Activated naive CD4-positive, alpha-beta T cell treated with anti-CD3 and anti-CD28 coated beads, Interleukin-2, amount 50 U/mL, for 16 hours (primary cell): ENCODE measurements at regions not wholly inside any gene's neighbourhood (a gene's known extent, or its start where the extent isn't known, plus 50 kb on each side); places are given as distances from the start of the nearest gene placed in this dataset.
"Not testable (repeated sequence)": the region's sequence is repeated elsewhere in the genome, so short reads cannot be mapped to it uniquely, and the experiment has no call there.

Experiments
- DNase-seq: peaks from one replicate; pipeline ENCODE4 v3.0.0-alpha.2; 2020

DNA sequence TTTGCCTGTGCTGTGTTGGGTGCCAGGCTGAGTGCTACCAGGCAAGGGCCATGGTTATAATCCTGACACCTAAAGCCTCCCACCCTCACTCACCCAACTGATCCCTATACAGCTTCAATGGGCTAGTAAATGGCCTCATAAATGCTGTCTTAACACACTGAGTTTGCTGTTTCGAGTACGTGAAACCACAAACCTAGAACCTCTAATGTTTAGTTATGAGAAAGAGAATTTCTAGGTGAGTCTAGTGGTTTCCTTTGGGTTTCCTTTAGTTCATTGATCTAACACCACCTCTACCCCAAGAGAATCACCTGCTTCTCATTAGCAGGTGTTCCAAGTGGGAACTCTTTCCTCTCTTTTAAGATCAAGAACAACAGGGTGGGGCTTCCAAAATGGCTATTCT lies 172.0 kb downstream of the MC4R start:
- no peak for DNase-seq

DNA sequence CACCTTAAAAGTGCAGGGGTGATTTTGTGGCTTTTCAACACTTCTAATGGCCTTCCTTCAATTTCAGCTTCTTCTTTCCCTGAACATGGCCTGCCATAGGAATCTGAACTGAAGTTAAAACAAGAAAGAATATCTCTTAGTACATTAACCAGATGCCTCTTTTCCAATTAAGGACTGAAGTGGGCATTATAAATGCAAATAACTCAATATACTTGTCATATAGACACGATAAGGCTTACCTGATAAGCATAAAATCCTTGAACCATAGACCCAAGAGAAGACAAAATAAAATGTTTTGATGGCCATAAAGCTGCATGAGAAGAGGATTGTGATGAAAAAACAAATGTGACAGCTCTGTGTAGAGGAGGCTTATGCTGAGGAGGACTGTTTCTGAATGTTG lies 173.1 kb downstream of the MC4R start:
- no peak for DNase-seq

DNA sequence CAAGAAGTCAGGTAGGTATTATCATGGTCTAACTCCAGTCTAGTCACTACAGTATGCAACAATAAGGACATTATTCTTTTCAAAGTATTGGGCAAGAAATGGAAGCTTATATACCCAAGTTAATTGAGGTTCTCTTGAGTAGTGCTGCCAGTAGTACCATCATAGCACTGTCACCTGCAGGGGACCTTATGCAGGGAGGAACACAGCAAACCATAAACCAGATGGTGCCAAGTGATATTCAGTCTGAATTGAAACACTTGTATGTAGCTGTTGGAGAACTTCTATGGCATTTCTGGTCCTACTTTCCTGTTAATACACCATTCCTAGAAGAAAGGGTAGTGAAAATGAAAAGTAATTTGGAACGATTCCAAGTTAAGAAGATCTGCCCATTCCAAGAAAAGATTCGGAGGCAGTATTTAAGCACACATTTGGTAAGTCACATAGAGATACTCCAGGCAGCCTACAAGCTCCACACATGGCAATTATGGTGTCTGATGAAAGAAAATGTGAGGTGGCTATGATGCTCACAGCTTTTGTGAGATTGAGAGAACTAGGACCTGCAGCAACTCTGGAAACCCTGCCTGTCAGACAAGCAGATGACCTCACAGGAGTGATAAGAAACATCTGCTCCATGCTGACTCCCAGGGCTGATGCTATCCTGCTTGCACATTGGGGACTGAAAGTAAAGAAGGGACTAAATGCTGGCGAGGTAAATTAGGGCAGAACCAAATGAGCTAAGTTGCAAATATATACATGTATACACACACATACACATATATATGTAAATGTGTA lies 174.7 kb downstream of the MC4R start:
- DNase-seq: no peak

DNA sequence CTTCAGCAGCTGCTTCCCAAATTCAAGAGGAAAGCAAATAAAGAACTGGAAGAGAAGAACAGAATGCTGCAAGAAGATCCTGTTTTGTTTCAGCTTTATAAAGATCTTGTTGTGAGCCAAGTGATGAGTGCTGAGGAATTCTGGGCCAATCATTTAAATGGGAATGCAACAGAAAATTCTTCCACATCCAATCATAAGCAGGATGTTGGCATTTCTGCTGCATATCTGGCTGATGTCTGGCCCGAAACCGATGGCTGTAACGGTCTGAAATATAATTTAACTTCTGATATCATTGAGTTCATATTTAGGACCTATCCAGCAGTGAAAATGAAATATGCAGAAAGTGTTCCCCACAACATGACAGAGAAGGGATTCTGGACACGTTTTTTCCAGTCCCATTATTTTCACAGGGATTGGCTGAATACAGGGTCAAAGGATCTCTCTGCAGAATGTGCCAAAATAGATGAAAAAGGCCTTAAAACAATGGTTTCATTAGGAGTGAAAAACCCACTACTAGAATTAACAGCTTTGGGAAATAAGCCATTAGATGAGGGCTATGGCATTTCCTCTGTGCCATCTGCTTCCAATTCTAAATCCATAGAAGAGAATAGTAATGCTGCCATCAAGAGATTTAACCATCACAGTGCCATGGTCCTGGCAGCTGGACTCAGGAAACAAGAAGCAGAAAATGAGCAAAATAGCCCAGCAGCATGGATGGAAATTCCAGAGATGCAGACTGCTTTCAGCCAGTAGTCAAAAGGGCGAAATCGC lies 175.6 kb downstream of the MC4R start:
- DNase-seq: no peak

DNA sequence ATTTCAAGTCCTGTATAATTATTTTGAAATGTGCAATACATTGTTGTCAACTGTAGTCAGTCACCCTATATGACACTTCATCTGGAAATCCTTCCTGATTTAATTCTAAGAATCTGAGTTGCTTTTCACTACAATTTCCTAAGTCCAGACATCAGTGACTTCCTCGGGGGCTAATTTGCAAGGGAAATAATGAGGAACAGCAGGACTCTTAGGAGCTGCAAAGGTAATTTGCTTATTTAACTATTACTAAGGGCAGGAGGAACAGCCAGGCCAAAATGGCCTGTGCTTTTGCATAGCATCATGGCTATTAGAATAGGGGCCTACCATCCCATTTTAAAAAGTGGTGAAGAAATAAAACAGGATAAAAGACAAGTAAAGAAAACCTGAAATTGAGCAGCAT lies 178.8 kb downstream of the MC4R start:
- no peak for DNase-seq

DNA sequence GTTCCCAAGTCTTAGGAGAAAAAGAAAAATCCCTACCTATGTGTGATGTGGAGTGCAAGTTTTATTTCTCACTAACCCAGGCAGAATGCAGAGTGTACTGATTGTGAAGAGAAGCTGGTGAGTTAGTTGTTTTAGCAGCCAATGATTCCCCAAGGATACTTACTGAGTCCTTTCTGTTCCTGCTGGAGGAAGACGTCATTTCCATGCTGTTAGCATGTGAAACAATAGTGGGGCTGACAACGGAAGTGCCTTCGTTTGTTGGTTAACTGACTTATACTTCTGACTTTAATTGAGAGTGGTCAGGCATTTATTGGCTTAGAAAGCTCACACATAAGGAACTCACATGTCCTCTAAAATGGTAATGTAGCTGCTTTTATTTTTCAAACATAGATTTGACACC lies 180.6 kb downstream of the MC4R start:
- DNase-seq: no peak

DNA sequence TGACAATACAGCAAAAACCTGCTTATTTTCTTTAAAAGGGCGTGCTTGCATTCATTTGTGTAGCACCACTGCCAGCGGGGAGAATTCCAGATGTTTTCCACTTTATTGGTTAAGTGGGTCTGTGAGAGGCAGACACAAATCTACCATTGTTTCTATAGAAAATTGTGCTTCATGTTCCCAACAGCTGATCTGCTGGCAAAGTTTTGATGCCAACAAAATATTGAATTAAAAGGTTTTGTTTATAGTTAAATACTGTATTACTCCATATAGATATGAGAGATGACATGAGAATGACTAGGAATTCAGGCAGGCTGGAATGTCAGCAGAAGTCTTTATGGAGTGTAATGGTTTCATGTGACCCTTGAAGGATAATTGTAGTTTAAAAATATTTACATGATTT lies 182.7 kb downstream of the MC4R start:
- no peak for DNase-seq

DNA sequence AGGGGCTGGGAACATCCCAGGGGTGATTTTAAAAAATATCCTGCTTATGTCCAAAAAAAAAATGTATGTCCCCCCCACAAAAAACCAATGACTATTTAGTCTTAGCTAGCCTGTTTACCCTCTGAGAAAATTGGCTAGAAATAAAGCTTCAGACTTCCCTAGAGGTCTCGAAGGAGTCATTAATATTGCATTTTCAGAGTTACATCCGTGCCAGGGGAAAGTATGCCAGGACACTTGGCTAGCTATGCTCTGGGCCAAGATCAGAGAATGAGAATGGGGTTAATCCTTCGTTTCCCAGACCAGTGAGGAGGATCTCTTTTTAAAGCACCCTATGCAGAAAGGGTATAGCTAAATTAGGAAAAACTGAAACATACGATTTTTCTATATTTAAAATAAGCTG lies 183.6 kb downstream of the MC4R start:
- DNase-seq: no peak

DNA sequence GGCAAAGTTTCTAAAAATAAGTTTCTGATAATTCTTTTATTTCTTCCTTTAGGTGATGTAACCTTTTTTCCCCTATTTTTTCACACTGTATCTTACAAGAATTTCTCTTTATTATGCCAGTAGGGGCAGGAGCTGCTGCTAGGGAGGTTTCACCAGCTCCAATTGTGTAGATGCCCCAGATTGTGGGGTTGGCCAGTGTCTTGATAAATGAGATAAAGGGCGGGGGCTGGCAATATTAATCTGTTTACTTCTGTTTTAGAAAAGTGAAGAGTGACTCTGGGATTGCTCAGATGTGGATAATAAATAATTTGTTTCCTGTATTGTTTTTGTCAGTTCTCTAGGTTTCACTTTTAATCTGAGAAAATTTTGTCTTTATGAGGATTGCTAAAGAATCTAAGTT lies 190.4 kb downstream of the MC4R start:
- DNase-seq: no peak

DNA sequence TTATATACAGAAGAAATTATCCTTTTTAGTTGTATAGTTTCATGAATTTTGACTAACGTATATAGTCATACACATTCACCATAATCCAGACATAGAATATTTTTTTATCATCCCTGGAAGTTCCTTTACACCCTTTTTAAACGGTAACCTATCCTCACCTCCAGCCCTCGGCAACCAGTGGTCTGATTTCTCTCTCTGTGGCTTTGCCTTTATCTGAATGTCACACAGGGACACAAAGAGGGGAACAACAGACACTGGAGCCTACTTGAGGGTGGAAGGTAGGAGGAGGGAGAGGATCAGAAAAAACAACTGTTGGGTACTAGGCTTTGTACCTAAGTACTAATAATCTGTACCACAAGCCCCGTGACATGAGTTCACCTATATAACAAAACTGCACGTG lies 191.9 kb downstream of the MC4R start:
- no peak for DNase-seq

DNA sequence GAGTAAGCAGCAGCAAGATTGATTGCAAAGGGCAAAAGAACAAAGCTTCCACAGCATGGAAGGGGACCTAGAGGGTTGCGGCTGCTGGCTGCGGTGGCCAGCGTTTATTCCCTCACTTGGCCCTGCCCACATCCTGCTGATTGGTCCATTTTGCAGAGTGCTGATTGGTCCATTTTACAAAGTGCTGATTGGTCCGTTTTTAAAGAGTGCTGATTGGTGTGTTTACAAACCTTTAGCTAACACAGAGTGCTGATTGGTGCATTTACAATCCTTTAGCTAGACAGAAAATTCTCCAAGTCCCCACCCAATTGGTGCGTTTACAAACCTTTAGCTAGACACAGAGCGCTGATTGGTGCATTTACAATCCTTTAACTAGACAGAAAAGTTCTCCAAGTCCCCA lies 194.4 kb downstream of the MC4R start:
- not testable (repeated sequence) for DNase-seq

DNA sequence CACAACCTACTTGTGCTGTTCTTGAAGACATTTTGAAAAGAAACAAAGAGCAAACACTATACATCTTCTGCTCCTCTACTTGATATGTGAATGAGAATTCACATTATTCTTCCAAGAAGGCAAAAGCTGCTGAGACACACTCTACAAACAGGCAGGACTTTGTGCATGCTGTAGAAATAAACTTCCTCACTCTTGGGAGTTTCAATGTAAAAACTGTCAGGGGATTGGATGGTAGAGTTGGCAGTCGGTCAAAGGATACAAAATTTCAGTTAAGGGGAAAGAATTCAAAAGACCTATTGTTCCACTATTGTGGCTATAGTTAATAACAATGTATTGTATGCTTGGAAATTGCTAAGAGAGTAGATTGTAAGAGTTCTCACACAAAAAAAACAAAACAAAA lies 196.3 kb downstream of the MC4R start:
- no peak for DNase-seq

DNA sequence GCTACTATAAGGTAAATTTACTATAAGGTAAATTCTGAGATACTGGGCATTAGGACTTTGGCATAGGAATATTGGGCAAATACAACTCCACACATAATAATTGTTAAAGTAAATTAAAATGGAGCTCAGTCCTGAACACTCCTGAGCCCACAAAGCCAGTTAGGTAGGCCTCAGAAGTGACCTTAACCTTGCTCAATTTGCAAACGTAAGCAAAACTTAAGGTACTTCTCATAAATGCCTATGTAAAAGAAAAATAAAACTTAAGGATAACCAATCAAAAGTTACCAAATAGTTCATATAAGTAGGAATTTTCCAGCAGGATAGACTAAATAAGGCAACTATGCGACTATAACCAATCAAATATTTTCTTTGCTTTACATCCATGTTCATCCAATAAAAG lies 197.7 kb downstream of the MC4R start:
- DNase-seq: no peak

DNA sequence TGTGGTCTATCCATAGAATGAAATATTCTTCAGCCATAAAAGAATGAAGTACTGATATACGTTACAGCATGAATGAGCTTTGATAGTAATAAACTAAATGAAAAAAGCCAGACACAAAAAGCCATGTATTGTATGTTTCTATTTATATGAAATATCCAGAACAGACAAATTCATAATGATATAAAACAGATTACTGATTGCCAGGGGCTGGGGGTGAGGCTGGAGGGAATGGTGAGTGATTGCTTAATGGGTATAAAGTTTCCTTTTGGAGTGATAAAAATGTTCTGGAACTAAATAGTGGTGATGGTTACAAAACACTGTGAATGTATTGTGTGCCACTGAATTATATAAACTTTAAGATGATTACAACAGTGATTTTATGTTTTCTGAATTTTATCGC lies 200.5 kb downstream of the MC4R start:
- DNase-seq: no peak

DNA sequence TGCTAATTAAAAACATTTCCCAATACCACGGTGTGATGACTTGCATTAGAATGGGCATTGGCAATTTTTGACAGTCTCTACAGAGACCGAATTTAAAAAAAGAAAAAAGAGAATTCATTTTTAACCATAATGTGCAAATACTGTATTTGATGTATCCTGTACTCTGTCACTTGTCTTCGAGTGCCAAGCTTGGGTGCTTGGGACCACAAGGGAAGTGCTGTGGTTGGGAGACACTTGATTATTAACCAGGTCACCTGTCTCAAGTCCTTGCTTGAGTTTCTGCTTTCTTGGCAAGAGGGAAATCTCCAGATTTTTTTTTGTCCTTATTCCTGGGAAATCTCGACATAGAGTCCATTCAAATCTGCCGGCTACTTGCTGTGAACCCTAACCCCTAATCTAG lies 209.0 kb downstream of the MC4R start:
- DNase-seq: no peak

DNA sequence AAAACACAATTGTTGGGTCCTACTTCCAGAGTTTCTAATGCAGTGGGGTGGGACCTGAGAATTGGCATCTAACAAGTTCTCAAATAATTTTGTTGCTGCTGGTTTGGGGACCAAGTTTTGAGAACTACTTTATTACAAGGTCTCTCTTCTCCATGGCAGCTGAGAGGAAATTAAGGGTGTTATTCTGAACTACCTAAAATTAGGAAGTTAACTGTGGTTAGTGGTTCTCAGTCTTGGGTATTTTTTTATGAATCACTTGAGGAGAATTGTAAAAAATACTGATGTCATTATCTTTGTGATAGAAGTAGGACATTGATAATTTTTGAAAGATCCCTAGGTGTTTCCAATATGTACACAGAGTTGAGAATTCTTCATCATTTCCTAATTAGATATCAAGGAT lies 210.2 kb downstream of the MC4R start:
- no peak for DNase-seq

DNA sequence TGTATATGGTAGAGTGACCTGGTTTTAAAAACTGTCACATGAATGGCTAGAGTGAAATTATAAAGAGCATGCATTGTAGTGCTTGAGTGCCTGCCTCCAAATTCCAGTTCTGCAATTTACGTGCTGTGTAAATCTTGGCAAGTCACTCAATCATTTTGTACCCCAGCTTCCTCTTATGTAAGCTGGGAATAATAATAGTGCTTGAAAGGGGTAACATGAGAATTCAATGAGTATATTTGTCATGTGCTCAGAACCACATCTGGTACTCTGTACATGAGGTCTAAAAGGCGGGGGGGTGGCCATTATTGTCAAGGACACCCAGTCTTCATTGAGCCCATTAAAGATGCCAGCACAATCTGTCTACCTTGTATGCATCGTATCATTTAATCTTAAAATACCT lies 214.8 kb downstream of the MC4R start:
- no peak for DNase-seq

DNA sequence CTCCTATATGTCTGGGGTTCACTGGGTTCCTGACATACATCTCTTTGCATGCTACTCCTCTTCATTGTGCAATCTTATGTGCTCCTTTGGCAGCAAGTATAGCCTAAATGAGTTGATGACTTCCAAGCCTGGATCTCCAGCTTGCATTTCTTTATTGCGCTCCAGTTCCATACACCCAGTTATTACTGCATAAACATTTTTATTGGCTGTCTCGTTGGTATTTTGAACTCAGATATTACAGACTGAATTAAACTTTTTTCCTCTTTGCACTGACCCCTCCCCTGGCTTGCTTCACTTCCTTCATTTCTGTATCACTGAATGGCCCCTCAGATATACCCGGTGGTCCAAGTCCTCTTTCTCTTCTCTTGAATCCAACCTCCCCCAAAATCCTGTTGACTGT lies 219.2 kb downstream of the MC4R start:
- DNase-seq: no peak

DNA sequence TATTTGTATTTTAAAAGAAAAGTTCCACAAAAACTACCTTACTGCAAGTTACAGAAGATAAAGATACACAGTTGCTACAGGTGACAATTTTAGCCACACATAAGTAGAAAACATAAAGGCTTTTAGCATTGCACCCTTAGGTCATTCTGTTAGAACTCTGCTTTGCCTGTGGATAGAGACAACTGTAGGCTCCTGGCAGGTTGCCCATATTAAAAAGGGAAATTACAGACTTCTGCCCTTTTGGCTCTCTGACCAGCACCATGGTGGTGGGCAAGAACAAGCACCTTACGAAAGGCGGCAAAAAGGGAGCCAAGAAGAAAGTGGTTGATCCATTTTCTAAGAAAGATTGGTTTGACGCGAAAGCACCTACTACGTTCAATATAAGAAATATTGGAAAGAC lies 223.3 kb downstream of the MC4R start:
- DNase-seq: no peak

DNA sequence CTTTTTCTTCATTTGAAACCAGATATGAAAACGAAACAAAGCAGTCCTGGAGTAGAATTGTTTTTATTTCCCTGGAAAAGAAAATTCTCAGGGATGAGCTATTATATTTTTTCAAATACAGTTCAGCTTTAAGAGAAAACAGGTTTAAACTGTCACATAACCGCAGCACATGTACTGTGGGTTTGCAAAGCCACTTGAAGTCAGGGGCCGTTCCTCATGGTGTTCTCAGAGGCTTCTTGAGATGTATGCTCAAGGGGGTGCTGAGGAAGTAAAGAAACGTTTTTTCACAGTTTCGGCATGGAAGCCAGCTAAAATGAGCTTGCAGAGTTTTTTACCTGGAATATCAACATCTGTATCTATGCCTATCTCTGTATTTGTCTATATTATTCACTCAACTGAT lies 225.3 kb downstream of the MC4R start:
- DNase-seq: no peak

DNA sequence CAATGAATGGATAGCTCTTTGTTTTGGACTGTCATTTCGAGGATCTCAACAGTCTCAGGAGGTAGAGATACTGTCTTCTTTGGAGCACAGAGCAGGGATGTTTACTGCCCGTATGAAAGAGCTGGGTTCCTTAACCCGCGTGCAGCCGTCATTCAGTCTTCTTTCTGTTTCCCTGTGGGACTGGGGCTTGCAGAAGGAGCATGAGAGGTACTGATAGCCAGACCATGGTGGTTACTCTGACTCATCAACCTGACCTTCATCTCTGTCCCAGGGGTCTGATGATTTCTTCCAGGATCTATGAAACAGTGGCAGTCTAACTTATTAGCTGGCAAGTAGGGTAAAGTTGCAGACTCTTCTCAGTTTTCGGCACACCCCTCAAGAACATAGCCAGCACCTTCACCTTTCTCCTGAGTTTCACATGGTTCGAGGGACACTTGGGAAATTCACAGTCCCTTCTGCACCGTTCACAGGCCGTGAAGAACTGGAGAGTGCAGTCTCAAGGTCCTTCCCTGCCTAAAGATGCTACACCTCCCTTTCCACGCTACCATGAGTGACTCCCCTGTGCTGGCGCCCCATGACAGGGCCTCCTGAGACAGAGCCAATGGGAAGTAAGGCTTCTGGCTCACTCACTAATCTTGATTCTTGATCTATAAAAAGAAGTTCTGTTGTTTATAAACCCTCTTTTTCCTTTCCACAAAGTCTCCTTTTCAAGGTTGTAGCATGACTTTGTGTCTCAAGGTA lies 226.2 kb downstream of the MC4R start:
- no peak for DNase-seq

DNA sequence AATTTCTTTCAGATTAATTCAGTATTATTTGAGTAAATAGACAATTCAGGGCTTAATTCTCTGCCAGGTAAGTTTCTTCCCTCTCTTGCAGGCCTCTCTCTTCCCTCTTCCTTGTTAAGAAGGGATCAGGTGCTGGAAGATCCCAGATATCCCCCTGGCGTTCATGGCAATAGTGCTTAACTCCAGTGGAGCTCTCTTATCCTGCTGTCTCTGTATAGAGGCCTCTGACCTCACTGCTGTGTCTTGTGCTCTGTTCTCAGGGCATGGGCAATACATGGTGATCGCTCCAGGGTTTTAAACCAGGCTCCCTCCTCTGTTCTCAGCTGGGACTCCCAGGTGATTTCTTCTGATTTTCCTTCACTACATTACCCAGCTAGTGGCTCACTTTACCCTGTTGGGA lies 226.8 kb downstream of the MC4R start:
- no peak for DNase-seq

DNA sequence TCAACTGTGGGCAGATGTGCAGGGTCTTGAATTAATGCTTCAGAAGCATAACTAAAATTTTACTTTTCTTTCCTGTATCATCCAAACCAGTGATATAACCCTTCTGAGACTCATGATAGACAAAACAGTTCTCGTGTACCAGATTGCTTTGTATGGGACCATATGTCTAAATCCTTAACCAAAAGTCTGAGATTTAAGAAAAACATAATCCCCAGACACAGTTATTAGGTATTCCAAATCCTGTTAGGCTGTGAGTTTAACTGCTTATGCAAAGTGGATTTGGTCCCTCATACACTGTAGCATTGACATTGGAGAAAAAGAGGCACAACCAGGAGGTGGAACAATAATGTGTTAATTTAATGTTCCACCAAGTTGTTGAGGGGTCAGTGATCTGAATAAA lies 235.0 kb downstream of the PMAIP1 start:
- DNase-seq: no peak

DNA sequence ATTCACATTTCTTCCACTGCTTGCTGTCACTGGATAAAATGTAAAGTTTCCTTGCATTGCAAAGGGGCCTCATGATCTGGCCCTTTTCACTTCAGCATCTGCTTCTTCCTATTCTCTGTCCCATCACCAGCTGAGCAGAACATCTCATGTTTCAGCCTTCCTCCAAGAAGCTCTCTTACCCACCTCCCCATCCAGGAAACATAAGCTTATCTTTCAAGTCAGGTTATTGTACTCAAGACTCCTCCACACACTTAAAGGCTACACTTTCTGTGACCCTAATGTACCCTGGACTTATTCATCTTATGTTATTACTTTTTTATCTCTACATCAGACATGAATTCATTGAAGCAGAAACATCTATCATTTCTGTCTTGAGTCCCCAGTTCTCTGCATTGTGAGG lies 230.5 kb downstream of the PMAIP1 start:
- no peak for DNase-seq
